ENCODE measurements at regions not wholly inside any gene's neighbourhood (a gene's known extent, or its start where the extent isn't known, plus 50 kb on each side); places are given as distances from the start of the nearest gene placed in this dataset.
A peak's percentile ranks its signal among the peaks of the same experiment; 100 is the strongest.
"Not testable (repeated sequence)": the region's sequence is repeated elsewhere in the genome, so short reads cannot be mapped to it uniquely, and the experiment has no call there.

GRCh38 chr13:22903301-22903700 is 277.5 kb upstream of the SGCG start:
- no peak overlapping the region for H3K9ac ChIP-seq (ENCODE audit: low read length)
- Mint-ChIP-seq H3K4me3 (ENCODE audit: unreplicated experiment) (no peak overlapping the region), H3K9me3 (ENCODE audit: unreplicated experiment) (peaks cover 10% of the 10 kb centered on the region), H3K4me1 (ENCODE audit: low read depth, unreplicated experiment) (no peaks in the 10 kb centered on the region), H3K27ac (ENCODE audit: unreplicated experiment) (no peak overlapping the region), H3K36me3 (ENCODE audit: low read depth, unreplicated experiment) (no peaks in the 10 kb centered on the region), H3K27me3 (ENCODE audit: low read depth, unreplicated experiment) (no peaks in the 10 kb centered on the region)
- TF ChIP-seq EZH2 (IDR thresholded peaks at IDR 0.05; ENCODE audit: insufficient read depth, low read length), result no peak
- FAIRE-seq (no peak), DNase-seq (ENCODE audit: low read depth) (no peak)
- H3K27me3 ChIP-seq (ENCODE audit: insufficient read depth, low read length), result no peaks in the 10 kb centered on the region
- H3K36me3 ChIP-seq (ENCODE audit: insufficient read depth, low read length), result no peaks in the 10 kb centered on the region
- H4K20me1 ChIP-seq (ENCODE audit: insufficient read depth, low read length), result no peaks in the 10 kb centered on the region
- no peak overlapping the region for H3K27ac ChIP-seq (ENCODE audit: low read depth, low read length)
- no peaks in the 10 kb centered on the region for H3K9me3 ChIP-seq (ENCODE audit: insufficient read depth, low read depth, low read length)
- no peaks in the 10 kb centered on the region for H3K4me1 ChIP-seq (ENCODE audit: insufficient read depth, low read length)
- no peak overlapping the region for H3K4me3 ChIP-seq (ENCODE audit: insufficient read depth, low read depth, low read length)
- no peak overlapping the region for H2AFZ ChIP-seq (ENCODE audit: low read depth, low read length)
- H3K79me2 ChIP-seq (ENCODE audit: insufficient read depth, low read length), result no peaks in the 10 kb centered on the region
- no peak overlapping the region for H3K4me2 ChIP-seq (ENCODE audit: low read length)

GRCh38 chr13:22903925-22904324 is 276.9 kb upstream of the SGCG start:
- Mint-ChIP-seq H3K36me3 (ENCODE audit: low read depth, unreplicated experiment) (no peaks in the 10 kb centered on the region), H3K4me3 (ENCODE audit: unreplicated experiment) (no peak overlapping the region)
- no peak for FAIRE-seq

GRCh38 chr13:22915442-22916082 is 265.2 kb upstream of the SGCG start:
- Histone ChIP-seq H3K27ac (ENCODE audit: low read depth, low read length) (no peak overlapping the region), H3K4me1 (ENCODE audit: insufficient read depth, low read length) (no peaks in the 10 kb centered on the region), H2AFZ (ENCODE audit: low read depth, low read length) (peak overlapping the region; percentile 94), H3K27me3 (ENCODE audit: insufficient read depth, low read length) (no peaks in the 10 kb centered on the region), H3K4me3 (ENCODE audit: insufficient read depth, low read depth, low read length) (peak overlapping the region; percentile 64), H4K20me1 (ENCODE audit: insufficient read depth, low read length) (no peaks in the 10 kb centered on the region), H3K36me3 (ENCODE audit: insufficient read depth, low read length) (no peaks in the 10 kb centered on the region), H3K79me2 (ENCODE audit: insufficient read depth, low read length) (no peaks in the 10 kb centered on the region), H3K4me2 (ENCODE audit: low read length) (peak overlapping the region; percentile 88), H3K9me3 (ENCODE audit: insufficient read depth, low read depth, low read length) (no peaks in the 10 kb centered on the region), H3K9ac (ENCODE audit: low read length) (peak overlapping the region; percentile 77)
- Mint-ChIP-seq H3K36me3 (ENCODE audit: low read depth, unreplicated experiment) (no peaks in the 10 kb centered on the region), H3K4me3 (ENCODE audit: unreplicated experiment) (peak overlapping the region; percentile 90), H3K4me1 (ENCODE audit: low read depth, unreplicated experiment) (no peaks in the 10 kb centered on the region), H3K27ac (ENCODE audit: unreplicated experiment) (peak overlapping the region; percentile 58), H3K9me3 (ENCODE audit: unreplicated experiment) (no peaks in the 10 kb centered on the region), H3K27me3 (ENCODE audit: low read depth, unreplicated experiment) (peaks cover 4% of the 10 kb centered on the region)
- FAIRE-seq (no peak), DNase-seq (ENCODE audit: low read depth) (peak; percentile 33)
- peak; percentile 32 for TF ChIP-seq EZH2 (IDR thresholded peaks at IDR 0.05; ENCODE audit: insufficient read depth, low read length)
- TF ChIP-seq CTCF (IDR thresholded peaks at IDR 0.05; ENCODE audit: insufficient read depth, low read depth, low read length), result no peak

More at GRCh38 chr13:22903925-22904324, 276.9 kb upstream of the SGCG start:
- Mint-ChIP-seq H3K27ac (ENCODE audit: unreplicated experiment) (no peak overlapping the region), H3K9me3 (ENCODE audit: unreplicated experiment) (peaks cover 10% of the 10 kb centered on the region), H3K27me3 (ENCODE audit: low read depth, unreplicated experiment) (no peaks in the 10 kb centered on the region), H3K4me1 (ENCODE audit: low read depth, unreplicated experiment) (no peaks in the 10 kb centered on the region)
- Histone ChIP-seq H3K79me2 (ENCODE audit: insufficient read depth, low read length) (no peaks in the 10 kb centered on the region), H3K36me3 (ENCODE audit: insufficient read depth, low read length) (no peaks in the 10 kb centered on the region), H3K27ac (ENCODE audit: low read depth, low read length) (no peak overlapping the region), H3K9me3 (ENCODE audit: insufficient read depth, low read depth, low read length) (no peaks in the 10 kb centered on the region), H3K4me3 (ENCODE audit: insufficient read depth, low read depth, low read length) (no peak overlapping the region), H3K4me2 (ENCODE audit: low read length) (no peak overlapping the region), H3K9ac (ENCODE audit: low read length) (no peak overlapping the region), H3K27me3 (ENCODE audit: insufficient read depth, low read length) (no peaks in the 10 kb centered on the region), H2AFZ (ENCODE audit: low read depth, low read length) (no peak overlapping the region), H4K20me1 (ENCODE audit: insufficient read depth, low read length) (no peaks in the 10 kb centered on the region), H3K4me1 (ENCODE audit: insufficient read depth, low read length) (no peaks in the 10 kb centered on the region)
- no peak for DNase-seq (ENCODE audit: low read depth)
- no peak for TF ChIP-seq EZH2 (IDR thresholded peaks at IDR 0.05; ENCODE audit: insufficient read depth, low read length)
- TF ChIP-seq CTCF (IDR thresholded peaks at IDR 0.05; ENCODE audit: insufficient read depth, low read depth, low read length), result no peak

- not testable (repeated sequence) for H3K4me1 ChIP-seq (ENCODE audit: insufficient read depth, low read length); H3K27me3 ChIP-seq (ENCODE audit: insufficient read depth, low read length); H3K36me3 Mint-ChIP-seq (ENCODE audit: low read depth, unreplicated experiment); H3K4me1 Mint-ChIP-seq (ENCODE audit: low read depth, unreplicated experiment); H3K27ac ChIP-seq (ENCODE audit: low read depth, low read length); FAIRE-seq; H3K9me3 Mint-ChIP-seq (ENCODE audit: unreplicated experiment); H3K36me3 ChIP-seq (ENCODE audit: insufficient read depth, low read length); H3K79me2 ChIP-seq (ENCODE audit: insufficient read depth, low read length); H3K27ac Mint-ChIP-seq (ENCODE audit: unreplicated experiment); H3K27me3 Mint-ChIP-seq (ENCODE audit: low read depth, unreplicated experiment); DNase-seq (ENCODE audit: low read depth); H3K9me3 ChIP-seq (ENCODE audit: insufficient read depth, low read depth, low read length); H4K20me1 ChIP-seq (ENCODE audit: insufficient read depth, low read length)
- Histone ChIP-seq H2AFZ (ENCODE audit: low read depth, low read length) (peak overlapping the region; percentile 94), H3K4me3 (ENCODE audit: insufficient read depth, low read depth, low read length) (peak overlapping the region; percentile 64), H3K4me2 (ENCODE audit: low read length) (peak overlapping the region; percentile 88), H3K9ac (ENCODE audit: low read length) (peak overlapping the region; percentile 77)
- H3K4me3 Mint-ChIP-seq (ENCODE audit: unreplicated experiment), result peak overlapping the region; percentile 90
Measured at GRCh38 chr13:22916276-22916675, 264.5 kb upstream of the SGCG start.
